8988T (cell line): ENCODE measurements at regions not wholly inside any gene's neighbourhood (a gene's known extent, or its start where the extent isn't known, plus 50 kb on each side); places are given as distances from the start of the nearest gene placed in this dataset.

Experiments
- DNase-seq: peaks from one replicate; pipeline ENCODE4 v3.0.0; 2011

DNA sequence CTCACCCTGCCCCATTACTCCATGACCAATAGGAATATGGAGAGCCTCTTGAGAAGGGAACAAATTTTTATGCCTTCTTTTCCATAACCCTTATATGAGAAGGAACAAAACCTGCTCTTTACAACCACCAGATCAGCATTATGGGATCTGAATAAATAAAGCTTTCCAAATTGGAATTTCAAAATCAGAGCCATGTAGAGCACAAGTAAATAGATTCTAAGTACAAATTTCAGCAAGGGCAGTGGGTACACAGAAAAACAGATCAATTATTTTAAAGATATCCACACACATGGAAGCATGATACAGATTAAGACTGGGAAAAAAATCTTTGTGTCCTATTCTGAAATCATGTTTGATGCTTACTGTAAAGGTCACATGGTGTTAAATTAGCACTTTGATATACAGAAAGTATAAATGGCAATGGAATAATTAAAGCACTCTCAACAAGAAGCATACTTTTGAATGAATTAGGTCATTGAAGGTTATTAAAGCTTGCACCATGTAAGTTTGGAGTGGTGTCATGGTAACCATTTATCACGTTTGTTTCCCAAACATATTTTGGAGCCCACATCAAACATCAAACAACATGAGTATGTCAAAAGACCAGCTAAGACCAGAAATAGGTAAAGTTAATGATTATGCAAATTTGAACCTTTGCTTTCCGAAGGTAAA is 75.9 kb upstream of the AVPR1A start:
- DNase-seq = no peak

DNA sequence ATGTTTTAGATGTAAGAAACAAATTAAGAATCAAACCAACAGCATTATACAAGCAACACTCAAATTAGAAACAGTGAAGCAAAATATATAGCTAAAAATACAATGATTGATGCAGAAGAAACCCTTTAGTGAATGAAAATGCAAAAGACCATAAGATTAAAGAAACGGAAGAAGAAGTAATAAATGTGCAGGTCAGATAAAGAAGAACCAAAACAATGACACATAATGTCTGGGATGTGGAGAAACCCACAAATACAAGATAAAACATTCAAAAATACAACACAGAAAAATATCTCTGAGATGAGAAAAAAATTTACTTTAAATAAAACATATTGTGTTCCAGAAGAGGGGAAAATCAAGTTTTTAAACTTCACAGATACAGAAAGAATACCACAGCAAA is 73.4 kb upstream of the AVPR1A start:
- DNase-seq = no peak

- DNase-seq = no peak
Observed at GRCh38 chr12:63223128-63223527, 72.1 kb upstream of the AVPR1A start.

DNA sequence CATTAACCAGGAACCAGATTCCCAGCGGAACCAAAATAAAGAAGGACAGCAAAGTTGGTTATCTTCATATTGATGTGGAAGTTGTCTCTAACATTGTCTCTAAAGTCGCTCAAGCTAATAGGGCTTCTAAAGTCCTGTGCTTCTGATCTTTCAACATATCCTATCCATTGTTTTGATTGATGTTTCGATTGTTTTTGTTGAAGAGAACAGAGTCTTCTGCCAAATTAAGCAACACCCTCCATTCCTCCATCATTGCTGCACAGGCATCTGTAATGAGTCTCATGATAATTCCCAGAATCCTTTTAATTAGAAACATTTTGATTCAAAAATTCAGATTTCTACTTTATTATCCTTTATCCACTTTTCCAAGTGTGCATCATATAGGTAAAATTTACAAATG is 71.6 kb upstream of the AVPR1A start:
- no peak for DNase-seq

- DNase-seq = no peak
Observed at GRCh38 chr12:63220921-63221320, 69.9 kb upstream of the AVPR1A start.

- no peak for DNase-seq
Observed at GRCh38 chr12:63212316-63212715, 61.3 kb upstream of the AVPR1A start.

DNA sequence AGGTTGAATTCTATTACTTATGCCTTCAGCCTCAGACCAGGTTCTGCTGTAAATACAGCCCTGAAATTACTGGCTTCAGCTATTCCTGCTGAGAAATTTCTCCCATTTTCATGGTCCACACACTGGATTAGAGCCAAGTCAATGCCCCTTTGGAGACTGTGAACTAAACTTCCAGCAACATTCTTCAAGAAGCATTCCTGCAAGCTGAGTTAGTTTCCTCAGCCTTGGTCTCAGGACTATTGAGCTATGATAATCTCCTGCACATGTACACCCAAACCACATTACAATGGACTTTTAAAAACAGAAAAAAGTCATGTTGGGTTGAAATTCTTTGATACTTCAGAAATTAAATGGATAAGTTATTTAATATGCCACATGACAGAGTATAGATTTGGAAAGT is 58.0 kb upstream of the AVPR1A start:
- no peak for DNase-seq

DNA sequence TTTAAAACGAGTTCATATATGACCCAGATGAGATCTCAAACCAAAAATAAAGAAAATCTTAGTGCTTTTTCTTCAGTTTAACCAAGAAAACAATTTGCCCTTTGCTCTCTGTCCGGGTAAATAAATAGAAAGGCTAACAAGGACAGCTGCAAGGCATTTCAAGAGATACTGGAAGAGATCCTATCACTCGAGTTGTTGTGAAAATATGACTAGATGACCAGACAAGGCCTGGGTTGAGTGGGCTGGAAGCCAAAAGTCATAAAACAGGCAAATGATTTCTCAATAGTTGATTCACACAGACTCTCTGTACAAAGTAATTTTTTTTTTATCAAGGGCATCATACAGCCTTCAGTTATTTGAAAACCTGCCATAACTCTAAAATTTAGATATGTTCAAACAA is 55.9 kb upstream of the AVPR1A start:
- DNase-seq = no peak

DNA sequence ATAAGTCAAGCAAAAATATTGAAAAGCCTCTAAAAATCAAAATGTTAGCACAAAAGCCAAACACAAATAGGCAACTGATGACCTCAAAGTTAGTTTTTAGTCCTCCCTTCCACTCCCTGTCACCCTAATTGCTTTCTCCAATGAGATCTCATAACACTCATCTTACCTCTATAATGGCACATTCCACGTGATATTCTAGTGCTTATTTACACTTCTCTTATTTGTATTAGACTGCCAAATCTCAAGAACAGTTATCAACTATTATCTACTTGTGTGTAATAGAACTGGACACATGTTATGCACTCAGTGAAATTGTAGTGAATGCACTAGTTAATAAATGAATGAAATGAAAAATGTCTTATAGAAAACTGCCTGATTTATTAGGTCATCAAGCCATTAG is 55.5 kb upstream of the AVPR1A start:
- no peak for DNase-seq
